Amygdala (tissue), 56 donors: ENCODE measurements at regions not wholly inside any gene's neighbourhood (a gene's known extent, or its start where the extent isn't known, plus 50 kb on each side); places are given as distances from the start of the nearest gene placed in this dataset.
"Not testable (repeated sequence)": the region's sequence is repeated elsewhere in the genome, so short reads cannot be mapped to it uniquely, and the experiment has no call there.

ENCODE experiments used
- DNase-seq, 56 donors: peaks; one replicate each; lab custom pipeline; 2025; lab: John Stamatoyannopoulos, UW

- no peak for DNase-seq
These were observed 102.0 kb downstream of the HNMT start for GRCh38 chr2:138066139-138066806.

- no peak for DNase-seq
These were observed 102.6 kb downstream of the HNMT start for GRCh38 chr2:138066841-138067240.

GRCh38 chr2:138068669-138069068, 104.4 kb downstream of the HNMT start:
- not testable (repeated sequence) for DNase-seq

- not testable (repeated sequence) for DNase-seq
These were observed 106.9 kb downstream of the HNMT start for GRCh38 chr2:138071042-138071719.

- no peak for DNase-seq
These were observed 107.7 kb downstream of the HNMT start for GRCh38 chr2:138071720-138072719.

- peak in 25 of 56 donors; percentile 2 to 39 (median 12) for DNase-seq
These were observed 113.9 kb downstream of the HNMT start for GRCh38 chr2:138078153-138078552.

- DNase-seq = no peak
These were observed 115.7 kb downstream of the HNMT start for GRCh38 chr2:138079976-138080375.

- no peak for DNase-seq
These were observed 117.2 kb downstream of the HNMT start for GRCh38 chr2:138081225-138082073.

- DNase-seq = no peak
These were observed 119.9 kb downstream of the HNMT start for GRCh38 chr2:138084206-138084605.

- DNase-seq = not testable (repeated sequence)
These were observed 121.2 kb downstream of the HNMT start for GRCh38 chr2:138085441-138085840.

- no peak for DNase-seq
These were observed 122.3 kb downstream of the HNMT start for GRCh38 chr2:138086576-138086975.

- DNase-seq = no peak
These were observed 123.7 kb downstream of the HNMT start for GRCh38 chr2:138087751-138088593.

- DNase-seq = peak in 3 of 56 donors; percentile 4 to 24 (median 11)
These were observed 126.1 kb downstream of the HNMT start for GRCh38 chr2:138090330-138090729.

GRCh38 chr2:138093455-138093854, 129.2 kb downstream of the HNMT start:
- no peak for DNase-seq

- DNase-seq = no peak
These were observed 129.8 kb downstream of the HNMT start for GRCh38 chr2:138094031-138094430.

GRCh38 chr2:138095336-138095735, 131.1 kb downstream of the HNMT start:
- DNase-seq = no peak

- DNase-seq = not testable (repeated sequence)
These were observed 135.0 kb downstream of the HNMT start for GRCh38 chr2:138099288-138099687.

- no peak for DNase-seq
These were observed 137.4 kb downstream of the HNMT start for GRCh38 chr2:138101718-138102117.

GRCh38 chr2:138102664-138103063, 138.4 kb downstream of the HNMT start:
- DNase-seq = no peak
